ENCODE measurements at regions not wholly inside any gene's neighbourhood (a gene's known extent, or its start where the extent isn't known, plus 50 kb on each side); places are given as distances from the start of the nearest gene placed in this dataset.

DNA sequence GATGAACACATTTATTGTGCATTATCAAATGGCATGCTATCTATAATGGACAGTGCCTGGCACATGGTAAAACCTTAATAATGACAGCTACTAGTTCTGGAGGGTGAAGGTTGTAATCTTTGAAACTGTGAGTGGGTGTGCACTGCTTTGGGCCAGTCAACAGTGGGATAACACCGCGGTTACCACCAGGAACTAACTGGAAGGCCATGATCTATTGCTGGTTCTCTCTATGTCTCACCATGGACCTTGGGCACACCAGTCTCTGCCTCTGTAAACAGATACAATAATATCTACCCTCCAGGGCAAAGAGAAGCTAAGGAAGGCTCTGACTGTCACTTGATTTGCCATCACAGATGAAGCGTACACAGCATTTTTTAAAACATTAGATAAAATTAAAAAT, 198.6 kb upstream of the ESRRG start:
- no peak overlapping the region for H3K4me3 ChIP-seq (ENCODE audit: low read depth, poor library complexity, severe bottlenecking)
- TF ChIP-seq, protein P1, sequence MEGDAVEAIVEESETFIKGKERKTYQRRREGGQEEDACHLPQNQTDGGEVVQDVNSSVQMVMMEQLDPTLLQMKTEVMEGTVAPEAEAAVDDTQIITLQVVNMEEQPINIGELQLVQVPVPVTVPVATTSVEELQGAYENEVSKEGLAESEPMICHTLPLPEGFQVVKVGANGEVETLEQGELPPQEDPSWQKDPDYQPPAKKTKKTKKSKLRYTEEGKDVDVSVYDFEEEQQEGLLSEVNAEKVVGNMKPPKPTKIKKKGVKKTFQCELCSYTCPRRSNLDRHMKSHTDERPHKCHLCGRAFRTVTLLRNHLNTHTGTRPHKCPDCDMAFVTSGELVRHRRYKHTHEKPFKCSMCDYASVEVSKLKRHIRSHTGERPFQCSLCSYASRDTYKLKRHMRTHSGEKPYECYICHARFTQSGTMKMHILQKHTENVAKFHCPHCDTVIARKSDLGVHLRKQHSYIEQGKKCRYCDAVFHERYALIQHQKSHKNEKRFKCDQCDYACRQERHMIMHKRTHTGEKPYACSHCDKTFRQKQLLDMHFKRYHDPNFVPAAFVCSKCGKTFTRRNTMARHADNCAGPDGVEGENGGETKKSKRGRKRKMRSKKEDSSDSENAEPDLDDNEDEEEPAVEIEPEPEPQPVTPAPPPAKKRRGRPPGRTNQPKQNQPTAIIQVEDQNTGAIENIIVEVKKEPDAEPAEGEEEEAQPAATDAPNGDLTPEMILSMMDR (IDR thresholded peaks at IDR 0.05), result no peak
- no peak for TF ChIP-seq POLR2A (IDR thresholded peaks at IDR 0.05)
- WGBS, 2 donors, result 97 to 98% methylated on average over 3 of the region's 3 CpGs
- intact Hi-C loops (cut with DNase I; ENCODE audit: low total_unique reads), result no loop called here
- DNase-seq (ENCODE audit: low spot score in 2 of 2), result no peak

DNA sequence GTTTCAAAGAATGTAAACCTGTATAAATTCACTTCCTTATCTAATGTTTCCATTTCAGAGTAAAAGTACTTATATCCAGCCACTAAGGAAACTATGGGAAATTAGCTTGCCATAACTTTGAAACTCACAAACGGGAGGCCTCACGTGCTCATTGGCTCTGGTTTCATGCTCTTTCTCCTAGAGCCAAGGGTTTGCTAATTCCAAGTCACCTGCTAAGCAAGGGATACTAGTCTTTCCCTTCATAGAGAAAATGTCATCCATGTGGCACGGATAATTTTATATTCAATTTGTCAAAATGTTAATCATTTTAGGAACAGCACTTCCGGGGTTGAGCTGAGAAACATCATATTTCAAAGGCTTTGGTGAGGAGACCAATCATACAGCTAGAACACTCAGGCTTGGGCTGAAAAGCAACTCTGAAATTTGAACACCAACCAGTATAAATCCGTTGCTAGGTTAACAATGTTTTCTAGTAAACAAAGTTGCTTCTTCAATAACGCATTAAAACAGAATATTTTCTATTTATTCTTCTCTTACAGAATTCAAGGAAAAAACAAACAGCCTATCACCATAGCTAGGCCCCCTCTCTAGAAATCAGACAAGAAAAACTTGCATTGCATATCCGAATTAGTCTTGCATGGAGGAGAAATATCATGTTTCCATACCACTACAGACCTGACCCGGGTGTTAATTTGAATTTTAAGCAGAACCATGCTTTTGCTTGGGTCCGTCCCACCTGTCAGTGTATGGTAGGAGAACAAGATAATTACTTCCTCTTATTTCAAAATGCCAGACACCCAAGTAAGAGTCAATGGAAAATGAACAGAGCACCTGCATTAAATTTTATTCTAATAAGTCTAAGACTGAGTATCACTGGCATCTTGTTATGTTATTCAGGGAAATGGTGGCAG, 196.1 kb upstream of the ESRRG start:
- intact Hi-C loops (cut with DNase I; ENCODE audit: low total_unique reads), result no loop called here
- no peak overlapping the region for H3K4me3 ChIP-seq (ENCODE audit: low read depth, poor library complexity, severe bottlenecking)
- WGBS, 2 donors, result 51 to 57% methylated on average over 9 of the region's 9 CpGs
- no peak for DNase-seq (ENCODE audit: low spot score in 2 of 2)
- no peak for TF ChIP-seq POLR2A (IDR thresholded peaks at IDR 0.05)
- TF ChIP-seq, protein P1 (IDR thresholded peaks at IDR 0.05), result no peak

DNA sequence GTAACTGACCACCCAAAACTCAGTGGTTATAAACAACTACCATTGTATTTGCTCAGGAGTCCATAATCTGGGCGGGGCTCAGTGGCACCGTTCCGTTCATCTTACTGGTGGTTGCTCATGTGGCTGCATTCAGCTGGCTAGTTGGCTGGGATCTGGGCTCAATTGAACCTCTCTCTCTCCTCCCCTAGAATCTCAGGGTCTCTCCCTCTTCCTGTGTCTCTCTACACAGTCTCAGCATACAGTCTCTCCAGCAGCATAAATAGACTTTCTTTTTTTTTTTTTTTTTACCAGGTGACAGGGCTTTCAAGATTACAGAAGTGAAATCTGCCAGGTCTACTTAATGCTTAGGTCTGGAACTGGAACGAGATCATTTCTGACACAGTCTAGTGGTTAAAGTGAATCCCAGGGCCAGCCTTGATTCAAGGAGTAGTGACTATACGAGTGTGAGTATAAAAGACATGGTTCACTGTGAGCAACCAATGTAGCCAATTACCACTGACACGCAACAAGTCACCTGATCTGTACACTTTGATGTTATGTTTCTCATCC, 193.7 kb upstream of the ESRRG start:
- intact Hi-C loops (cut with DNase I; ENCODE audit: low total_unique reads), result no loop called here
- 80 to 83% methylated on average over 6 of the region's 6 CpGs for WGBS, 2 donors

DNA sequence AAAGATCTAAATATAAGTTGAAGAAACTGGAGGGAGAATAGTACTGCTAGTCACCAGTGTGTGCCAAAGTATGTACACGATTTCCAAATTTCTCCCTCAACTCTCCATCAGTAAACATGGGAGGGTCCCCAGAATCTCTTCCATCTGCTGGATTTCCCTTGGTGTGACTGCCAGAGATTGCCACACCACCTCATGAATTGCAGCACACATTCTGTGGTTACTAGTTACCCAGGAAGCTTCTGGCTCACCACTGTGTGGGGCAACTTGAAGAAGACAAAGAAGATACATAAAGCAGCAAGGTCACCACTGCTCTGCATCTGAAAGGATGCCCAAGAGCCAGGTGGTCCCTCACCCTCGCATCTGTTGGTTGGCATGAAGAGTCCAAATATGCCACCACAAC, 191.7 kb upstream of the ESRRG start:
- 68 to 72% methylated on average over 2 of the region's 2 CpGs for WGBS, 2 donors
- no peak for DNase-seq (ENCODE audit: low spot score in 2 of 2)
- H3K4me3 ChIP-seq (ENCODE audit: low read depth, poor library complexity, severe bottlenecking), result no peak overlapping the region
- TF ChIP-seq, protein P1 (IDR thresholded peaks at IDR 0.05), result no peak
- TF ChIP-seq POLR2A (IDR thresholded peaks at IDR 0.05), result no peak
- intact Hi-C loops (cut with DNase I; ENCODE audit: low total_unique reads), result no loop called here

More for the DNA sequence above, 193.7 kb upstream of the ESRRG start:
- no peak for DNase-seq (ENCODE audit: low spot score in 2 of 2)
- TF ChIP-seq, protein P1 (IDR thresholded peaks at IDR 0.05), result no peak
- no peak for TF ChIP-seq POLR2A (IDR thresholded peaks at IDR 0.05)
- no peak overlapping the region for H3K4me3 ChIP-seq (ENCODE audit: low read depth, poor library complexity, severe bottlenecking)

DNA sequence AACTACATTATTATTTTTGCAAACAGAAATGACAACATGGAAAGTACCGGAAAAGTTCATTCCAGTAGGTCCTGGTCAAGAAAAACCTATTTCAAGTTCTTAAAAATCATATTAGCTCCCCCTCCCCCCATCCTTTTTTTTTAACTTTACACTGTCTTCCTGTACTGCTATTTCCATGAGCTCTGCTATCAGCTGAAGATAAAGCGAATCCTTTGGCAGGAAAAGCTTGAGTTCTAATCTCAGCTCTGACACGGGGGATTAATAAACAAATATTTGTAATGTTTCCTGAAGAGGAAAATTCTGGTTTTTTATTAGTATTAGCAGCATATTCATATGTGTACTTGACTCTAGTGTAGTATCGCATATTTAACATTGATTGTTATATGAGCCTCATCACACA, 190.7 kb upstream of the ESRRG start:
- no peak for DNase-seq (ENCODE audit: low spot score in 2 of 2)
- 78 to 79% methylated on average over 4 of the region's 4 CpGs for WGBS, 2 donors
- H3K4me3 ChIP-seq (ENCODE audit: low read depth, poor library complexity, severe bottlenecking), result no peak overlapping the region
- intact Hi-C loops (cut with DNase I; ENCODE audit: low total_unique reads), result no loop called here
- no peak for TF ChIP-seq POLR2A (IDR thresholded peaks at IDR 0.05)
- TF ChIP-seq, protein P1 (IDR thresholded peaks at IDR 0.05), result no peak
